NCI-H2196 (cell line): ENCODE measurements at regions not wholly inside any gene's neighbourhood (a gene's known extent, or its start where the extent isn't known, plus 50 kb on each side); places are given as distances from the start of the nearest gene placed in this dataset.
"Not testable (repeated sequence)": the region's sequence is repeated elsewhere in the genome, so short reads cannot be mapped to it uniquely, and the experiment has no call there.

Experiments used
- DNase-seq: peaks from one replicate; lab custom pipeline; 2025; ENCODE audit not compliant: unreplicated experiment; lab: John Stamatoyannopoulos, UW

GRCh38 chrX:25442499-25442898, 426.7 kb upstream of the ARX start:
- no peak for DNase-seq

GRCh38 chrX:25433307-25433706, 417.5 kb upstream of the ARX start:
- no peak for DNase-seq

GRCh38 chrX:25432396-25432795, 416.6 kb upstream of the ARX start:
- DNase-seq = no peak

GRCh38 chrX:25427873-25428555, 412.2 kb upstream of the ARX start:
- no peak for DNase-seq

- not testable (repeated sequence) for DNase-seq
These were observed 388.4 kb upstream of the ARX start for GRCh38 chrX:25404163-25404562.

GRCh38 chrX:25389266-25389665, 373.5 kb upstream of the ARX start:
- no peak for DNase-seq

- no peak for DNase-seq
These were observed 367.4 kb upstream of the ARX start for GRCh38 chrX:25383196-25383595.

- no peak for DNase-seq
These were observed 340.7 kb upstream of the ARX start for GRCh38 chrX:25356456-25356855.

GRCh38 chrX:25344161-25344936, 328.6 kb upstream of the ARX start:
- DNase-seq = no peak

GRCh38 chrX:25343060-25343459, 327.3 kb upstream of the ARX start:
- no peak for DNase-seq

GRCh38 chrX:25337841-25338240, 322.1 kb upstream of the ARX start:
- DNase-seq = no peak

- no peak for DNase-seq
These were observed 285.2 kb upstream of the ARX start for GRCh38 chrX:25300994-25301393.

GRCh38 chrX:25296850-25297249, 281.1 kb upstream of the ARX start:
- no peak for DNase-seq

- DNase-seq = no peak
These were observed 279.7 kb upstream of the ARX start for GRCh38 chrX:25295466-25295865.

- DNase-seq = no peak
These were observed 274.4 kb upstream of the ARX start for GRCh38 chrX:25290132-25290531.

- no peak for DNase-seq
These were observed 272.9 kb upstream of the ARX start for GRCh38 chrX:25288676-25289075.

GRCh38 chrX:25287521-25287920, 271.8 kb upstream of the ARX start:
- DNase-seq = no peak

- no peak for DNase-seq
These were observed 269.8 kb upstream of the ARX start for GRCh38 chrX:25285598-25285997.

GRCh38 chrX:25279510-25279909, 263.7 kb upstream of the ARX start:
- no peak for DNase-seq

GRCh38 chrX:25278341-25278740, 262.6 kb upstream of the ARX start:
- DNase-seq = no peak

GRCh38 chrX:25277574-25277973, 261.8 kb upstream of the ARX start:
- DNase-seq = no peak

GRCh38 chrX:25275159-25275558, 259.4 kb upstream of the ARX start:
- no peak for DNase-seq

- DNase-seq = no peak
These were observed 225.7 kb upstream of the ARX start for GRCh38 chrX:25241461-25241860.
